Ascending aorta (tissue), 2 donors: ENCODE measurements at regions not wholly inside any gene's neighbourhood (a gene's known extent, or its start where the extent isn't known, plus 50 kb on each side); places are given as distances from the start of the nearest gene placed in this dataset.

ENCODE experiments used
- DNase-seq, 2 donors: peaks; one replicate each; pipeline ENCODE4 v3.0.0-alpha.2; 2019; ENCODE audit warnings: low spot score in 2 of 2
- H3K27ac ChIP-seq, 2 donors: fragments of 200-600 bp; sonication (generic); one replicate each; pipeline ENCODE4 v1.5.1; 2016 to 2017; ENCODE audit warnings: mild to moderate bottlenecking in 1 of 2
- H3K27me3 ChIP-seq: fragments of 200-600 bp; sonication (generic); one replicate; pipeline ENCODE4 v1.5.1; 2017
- H3K36me3 ChIP-seq, 2 donors: fragments of 200-600 bp; sonication (generic); one replicate each; pipeline ENCODE4 v1.5.1; 2016
- H3K4me1 ChIP-seq, 2 donors: fragments of 200-600 bp; sonication (generic); one replicate each; pipeline ENCODE4 v1.5.1; 2016 to 2017; ENCODE audit warnings: mild to moderate bottlenecking in 1 of 2
- H3K4me3 ChIP-seq, 2 donors: fragments of 200-600 bp; sonication (generic); one replicate each; pipeline ENCODE4 v1.5.1; 2016 to 2017; ENCODE audit warnings: mild to moderate bottlenecking in 1 of 2
- H3K9me3 ChIP-seq, 2 donors: fragments of 200-600 bp; sonication (generic); one replicate each; pipeline ENCODE4 v1.5.1; 2016
- CTCF ChIP-seq, 3 experiments: fragments of 200-600 bp in 2 of 3; fragments of 450-650 bp in 1 of 3; sonication (generic) in 2 of 3; IDR thresholded peaks; one replicate each; pipeline ENCODE4 v1.5.1; 2016 to 2019; ENCODE audit warnings: antibody characterized with exemption in 3 of 3, mild to moderate bottlenecking in 1 of 3, moderate library complexity in 1 of 3
- intact Hi-C: fragments of 100-400 bp; cut with DNase I; formaldehyde crosslinking; loops from one replicate; pipeline ENCODE4 v1.15.1; 2023

- intact Hi-C loops: no loop called here
- no peaks in the 10 kb centered on the region for H3K4me1 ChIP-seq
- H3K27ac ChIP-seq: no peak overlapping the region
- DNase-seq: no peak
- no peaks in the 10 kb centered on the region for H3K9me3 ChIP-seq
- no peak overlapping the region for H3K4me3 ChIP-seq
- H3K27me3 ChIP-seq: no peaks in the 10 kb centered on the region
- H3K36me3 ChIP-seq: no peaks in the 10 kb centered on the region
- no peak for TF ChIP-seq CTCF (IDR thresholded peaks at IDR 0.05)
Measured at GRCh38 chr1:34639701-34640100, 115.1 kb upstream of the GJB5 start.

GRCh38 chr1:34640654-34641401 lies 114.0 kb upstream of the GJB5 start:
- no peaks in the 10 kb centered on the region for H3K36me3 ChIP-seq
- intact Hi-C loops: no loop called here

GRCh38 chr1:34642679-34643078 lies 112.2 kb upstream of the GJB5 start:
- Histone ChIP-seq H3K27me3 (no peaks in the 10 kb centered on the region), H3K4me3 (no peak overlapping the region), H3K27ac (no peak overlapping the region), H3K36me3 (no peaks in the 10 kb centered on the region), H3K4me1 (no peaks in the 10 kb centered on the region), H3K9me3 (no peaks in the 10 kb centered on the region)
- intact Hi-C loops: no loop called here
- TF ChIP-seq CTCF (IDR thresholded peaks at IDR 0.05): no peak
- no peak for DNase-seq

More at GRCh38 chr1:34640654-34641401, 114.0 kb upstream of the GJB5 start:
- Histone ChIP-seq H3K4me3 (no peak overlapping the region), H3K4me1 (no peaks in the 10 kb centered on the region), H3K9me3 (no peaks in the 10 kb centered on the region), H3K27me3 (no peaks in the 10 kb centered on the region), H3K27ac (no peak overlapping the region)
- TF ChIP-seq CTCF (IDR thresholded peaks at IDR 0.05): no peak
- DNase-seq: no peak

- Histone ChIP-seq H3K4me3 (no peak overlapping the region), H3K27me3 (no peaks in the 10 kb centered on the region), H3K36me3 (no peaks in the 10 kb centered on the region), H3K9me3 (no peaks in the 10 kb centered on the region), H3K4me1 (no peaks in the 10 kb centered on the region), H3K27ac (no peak overlapping the region)
- no peak for TF ChIP-seq CTCF (IDR thresholded peaks at IDR 0.05)
- DNase-seq: no peak
- intact Hi-C loops: no loop called here
Measured at GRCh38 chr1:34645109-34645688, 109.6 kb upstream of the GJB5 start.

GRCh38 chr1:34645919-34646318 lies 108.9 kb upstream of the GJB5 start:
- intact Hi-C loops: no loop called here
- no peaks in the 10 kb centered on the region for H3K9me3 ChIP-seq
- no peaks in the 10 kb centered on the region for H3K36me3 ChIP-seq
- H3K4me3 ChIP-seq: no peak overlapping the region
- H3K27ac ChIP-seq: no peak overlapping the region
- H3K4me1 ChIP-seq: no peaks in the 10 kb centered on the region
- no peak for DNase-seq
- no peak for TF ChIP-seq CTCF (IDR thresholded peaks at IDR 0.05)
- no peaks in the 10 kb centered on the region for H3K27me3 ChIP-seq
